Sigmoid colon (tissue), 4 donors: ENCODE measurements at regions not wholly inside any gene's neighbourhood (a gene's known extent, or its start where the extent isn't known, plus 50 kb on each side); places are given as distances from the start of the nearest gene placed in this dataset.

Experiments used
- CTCF ChIP-seq, 4 experiments: fragments of 450-650 bp in 3 of 4; fragments of 200-600 bp in 1 of 4; IDR thresholded peaks; one replicate each; pipeline ENCODE4 v1.5.1; 2016 to 2019; ENCODE audit warnings: antibody characterized with exemption in 4 of 4, mild to moderate bottlenecking in 3 of 4, moderate library complexity in 2 of 4
- POLR2A ChIP-seq, 2 donors: fragments of 450-650 bp; IDR thresholded peaks; one replicate each; pipeline ENCODE4 v1.6.1; 2016; ENCODE audit warnings: antibody characterized with exemption in 2 of 2, mild to moderate bottlenecking in 2 of 2, moderate library complexity in 2 of 2
- POLR2AphosphoS5 ChIP-seq, 4 donors: sonication (generic); formaldehyde crosslinking; IDR thresholded peaks; one replicate each; pipeline ENCODE4 v1.6.1; 2017; ENCODE audit warnings: antibody characterized with exemption in 4 of 4

DNA sequence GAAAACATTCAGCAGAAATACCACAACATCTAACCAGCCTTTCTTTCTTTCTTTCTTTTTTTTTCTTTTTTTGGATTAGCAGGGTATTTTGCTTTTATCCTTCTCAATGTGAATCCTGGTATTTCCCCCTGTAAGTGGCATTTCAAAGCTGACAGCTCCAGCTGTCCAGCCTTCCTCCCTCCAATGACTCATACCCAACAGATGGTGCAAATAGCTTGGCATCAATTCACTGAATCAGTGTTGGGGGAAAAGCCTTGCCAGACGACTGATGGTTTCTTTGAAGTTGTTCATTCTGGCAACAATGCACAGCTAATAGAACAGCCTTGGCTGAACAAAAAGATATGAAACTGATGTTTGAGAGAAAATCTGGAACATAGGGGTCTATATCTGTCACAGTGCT is 316.8 kb upstream of the STEAP1 start:
- TF ChIP-seq CTCF (IDR thresholded peaks at IDR 0.05), result no peak
- no peak for TF ChIP-seq POLR2A (IDR thresholded peaks at IDR 0.05)
- TF ChIP-seq POLR2AphosphoS5 (IDR thresholded peaks at IDR 0.05), result no peak
